IMR-90 (cell line): ENCODE measurements at regions not wholly inside any gene's neighbourhood (a gene's known extent, or its start where the extent isn't known, plus 50 kb on each side); places are given as distances from the start of the nearest gene placed in this dataset.

Experiments used
- ATAC-seq: fragments of 200-7000 bp; cut with Tn5 transposase; 2 replicates; pipeline ENCODE4 v1.9.1; 2020; ENCODE audit warnings: low read depth, mild to moderate bottlenecking, moderate library complexity
- BruUV-seq: library from RNA; stranded (reverse); fragments of 400-500 nt; replicated peaks from 2 replicates; lab custom pipeline; 2021; lab: Mats Ljungman, UMichigan
- CTCF ChIA-PET: fragments of 300-600 bp; formaldehyde crosslinking; extraction: SDS; loops from one replicate; lab custom pipeline; 2021; ENCODE audit warnings: antibody characterized with exemption; lab: Yijun Ruan, JAX
- POLR2A ChIA-PET: fragments of 300-600 bp; sonication (Branson Sonifier 250); formaldehyde crosslinking; loops from one replicate; lab custom pipeline; 2022; ENCODE audit warnings: antibody characterized with exemption; ENCODE audit not compliant: unreplicated experiment; lab: Charles Lee
- DNase-seq: peaks from one replicate; pipeline ENCODE4 v3.0.0; 2013
- H2AFZ ChIP-seq: replicated peaks from 2 replicates; pipeline ENCODE3; 2013; ENCODE audit warnings: low read length, mild to moderate bottlenecking; ENCODE audit not compliant: poor library complexity
- H2AK5ac ChIP-seq: 2 replicates; pipeline ENCODE4 v1.6.1; 2013; ENCODE audit warnings: low read depth, low read length, inconsistent platforms
- H2AK9ac ChIP-seq: replicated peaks from 2 replicates; pipeline ENCODE3; 2013; ENCODE audit warnings: mild to moderate bottlenecking, low read depth, low read length, moderate library complexity; ENCODE audit not compliant: poor library complexity
- H2BK120ac ChIP-seq: 2 replicates; pipeline ENCODE4 v1.6.1; 2013; ENCODE audit warnings: low read depth, low read length, inconsistent platforms
- H2BK15ac ChIP-seq: 3 replicates; pipeline ENCODE4 v1.6.1; 2013; ENCODE audit warnings: low read depth, low read length, inconsistent platforms
- H2BK20ac ChIP-seq: 2 replicates; pipeline ENCODE4 v1.6.1; 2013; ENCODE audit warnings: low read depth, mild to moderate bottlenecking, inconsistent platforms, low read length, moderate library complexity
- H2BK5ac ChIP-seq: 2 replicates; pipeline ENCODE4 v1.6.1; 2013; ENCODE audit warnings: mild to moderate bottlenecking, low read depth, low read length, inconsistent platforms; ENCODE audit not compliant: poor library complexity, severe bottlenecking
- H3K14ac ChIP-seq: replicated peaks from 2 replicates; pipeline ENCODE4 v1.6.1; 2013; ENCODE audit warnings: low read depth, low read length, inconsistent platforms
- H3K18ac ChIP-seq: 2 replicates; pipeline ENCODE4 v1.6.1; 2013; ENCODE audit warnings: low read depth, low read length, control low read depth
- H3K23ac ChIP-seq: 2 replicates; pipeline ENCODE4 v1.6.1; 2013; ENCODE audit warnings: low read depth, low read length, inconsistent platforms
- H3K27ac ChIP-seq: 2 replicates; pipeline ENCODE4 v1.5.1; 2013; ENCODE audit warnings: mild to moderate bottlenecking, control low read depth, low read length; ENCODE audit not compliant: insufficient read depth
- H3K27me3 ChIP-seq: 2 replicates; pipeline ENCODE4 v1.6.1; 2013; ENCODE audit warnings: low read length; ENCODE audit not compliant: control insufficient read depth, insufficient read depth
- H3K36me3 ChIP-seq: 2 replicates; pipeline ENCODE4 v1.6.1; 2013; ENCODE audit warnings: low read length, mixed read lengths; ENCODE audit not compliant: control insufficient read depth, insufficient read depth
- H3K4ac ChIP-seq: 2 replicates; pipeline ENCODE4 v1.6.1; 2013; ENCODE audit warnings: low read depth, low read length, inconsistent platforms
- H3K4me1 ChIP-seq: 2 replicates; pipeline ENCODE4 v1.6.1; 2013; ENCODE audit warnings: low read length, mixed read lengths; ENCODE audit not compliant: control insufficient read depth, insufficient read depth
- H3K4me2 ChIP-seq: 2 replicates; pipeline ENCODE4 v1.6.1; 2013; ENCODE audit warnings: low read depth, mild to moderate bottlenecking, control low read depth, low read length, moderate library complexity
- H3K4me3 ChIP-seq: 2 replicates; pipeline ENCODE4 v1.5.1; 2013; ENCODE audit warnings: low read depth, mild to moderate bottlenecking, control low read depth, low read length, moderate library complexity; ENCODE audit not compliant: insufficient read depth
- H3K56ac ChIP-seq: 2 replicates; pipeline ENCODE4 v1.6.1; 2013; ENCODE audit warnings: low read length, inconsistent platforms; ENCODE audit not compliant: insufficient read depth; ENCODE audit errors: extremely low read depth
- H3K79me1 ChIP-seq, 2 experiments: 2 replicates each; pipeline ENCODE4 v1.6.1; 2013; ENCODE audit warnings: low read length in 2 of 2, inconsistent platforms in 1 of 2, low read depth in 1 of 2
- H3K9ac ChIP-seq: 2 replicates; pipeline ENCODE4 v1.6.1; 2013; ENCODE audit warnings: low read depth, low read length, control low read depth
- H3K9me1 ChIP-seq: 2 replicates; pipeline ENCODE4 v1.6.1; 2013; ENCODE audit warnings: low read length, inconsistent platforms; ENCODE audit not compliant: insufficient read depth
- H3K9me3 ChIP-seq: 2 replicates; pipeline ENCODE4 v1.6.1; 2013; ENCODE audit warnings: low read length; ENCODE audit not compliant: control insufficient read depth, insufficient read depth
- H4K20me1 ChIP-seq: 2 replicates; pipeline ENCODE4 v1.6.1; 2013; ENCODE audit warnings: low read length, inconsistent platforms; ENCODE audit not compliant: insufficient read depth
- H4K5ac ChIP-seq: 2 replicates; pipeline ENCODE4 v1.6.1; 2013; ENCODE audit warnings: mild to moderate bottlenecking, low read depth, low read length, control low read depth
- H4K8ac ChIP-seq, 2 experiments: 2 replicates each; pipeline ENCODE4 v1.6.1; 2013; ENCODE audit warnings: low read depth in 2 of 2, low read length in 2 of 2, control low read depth in 1 of 2, inconsistent platforms in 1 of 2
- H4K91ac ChIP-seq: 2 replicates; pipeline ENCODE4 v1.6.1; 2013; ENCODE audit warnings: low read depth, low read length, inconsistent platforms; ENCODE audit not compliant: insufficient read depth
- CHD1 ChIP-seq: IDR thresholded peaks from 2 replicates; pipeline ENCODE4 v1.6.1; 2012; ENCODE audit warnings: low read depth, low read length, improper control_type of control experiment
- SMC3 ChIP-seq: fragments of 150-350 bp; IDR thresholded peaks from 2 replicates; pipeline ENCODE4 v1.6.1; 2016; ENCODE audit warnings: low read depth, mild to moderate bottlenecking, antibody characterized with exemption, low read length, moderate library complexity
- WGBS, 2 experiments: methylation state at CpG; one replicate each; pipeline versions ENCODE4 v1.1.5 to v1.1.7; 2013; ENCODE audit warnings: missing lambda C conversion rate in 2 of 2; ENCODE audit not compliant: insufficient read length in 1 of 2; ENCODE audit errors: extremely low coverage in 2 of 2; 5-methylcytosine and 5-hydroxymethylcytosine counted together
- dilution Hi-C: fragments of 300-500 bp; cut with HindIII; formaldehyde crosslinking; loops from one replicate; pipeline ENCODE4 v1.14.3; 2018; ENCODE audit warnings: low sequenced_read_pairs; ENCODE audit not compliant: unreplicated experiment
- in situ Hi-C: fragments of 300-500 bp; cut with MboI; formaldehyde crosslinking; loops from 3 replicates; pipeline ENCODE4 v1.14.3; 2019; ENCODE audit warnings: low sequenced_read_pairs, inconsistent platforms, mixed read lengths
- intact Hi-C: fragments of 100-400 bp; cut with micrococcal nuclease; formaldehyde crosslinking; loops from 2 replicates; pipeline ENCODE4 v1.10.0; 2022

GRCh38 chr5:68803881-68804319 lies 289.9 kb upstream of the SLC30A5 start:
- Histone ChIP-seq H4K8ac (no peak overlapping the region), H3K79me1 (no peaks in the 10 kb centered on the region), H3K14ac (no peak overlapping the region), H4K91ac (no peak overlapping the region), H3K56ac (no peak overlapping the region), H3K4me3 (no peak overlapping the region), H2BK5ac (no peak overlapping the region), H4K20me1 (no peaks in the 10 kb centered on the region), H3K4me1 (no peaks in the 10 kb centered on the region), H3K27ac (no peak overlapping the region), H4K5ac (no peak overlapping the region), H3K27me3 (no peaks in the 10 kb centered on the region), H2BK120ac (no peak overlapping the region), H3K9me3 (no peaks in the 10 kb centered on the region), H2AFZ (no peak overlapping the region), H3K23ac (no peak overlapping the region), H2AK9ac (no peak overlapping the region), H3K4me2 (no peak overlapping the region), H3K9me1 (no peaks in the 10 kb centered on the region), H2BK20ac (no peak overlapping the region), H2AK5ac (no peak overlapping the region), H3K18ac (no peak overlapping the region), H3K9ac (no peak overlapping the region), H3K36me3 (no peaks in the 10 kb centered on the region), H3K4ac (no peak overlapping the region), H2BK15ac (no peak overlapping the region)
- 62% methylated on average over 4 of the region's 7 CpGs; no CpG with 5 or more reads in 1 of the 2 experiments for WGBS, 2 experiments
- dilution Hi-C loops (no loop called here), in situ Hi-C loops (no loop called here), intact Hi-C loops (no loop called here)
- BruUV-seq = no TSS peak
- ATAC-seq = no peak
- TF ChIP-seq SMC3 (no peak), CHD1 (no peak)
- ChIA-PET POLR2A (no interaction called here), CTCF (no interaction called here)
- DNase-seq = no peak
